Ovary (tissue), 3 donors: ENCODE measurements at regions not wholly inside any gene's neighbourhood (a gene's known extent, or its start where the extent isn't known, plus 50 kb on each side); places are given as distances from the start of the nearest gene placed in this dataset.
"Not testable (repeated sequence)": the region's sequence is repeated elsewhere in the genome, so short reads cannot be mapped to it uniquely, and the experiment has no call there.

ENCODE experiments used
- EP300 ChIP-seq: sonication (generic); formaldehyde crosslinking; IDR thresholded peaks from one replicate; pipeline ENCODE4 v1.6.1; 2017; ENCODE audit warnings: antibody characterized with exemption
- POLR2A ChIP-seq: fragments of 450-650 bp; IDR thresholded peaks from one replicate; pipeline ENCODE4 v1.6.1; 2017; ENCODE audit warnings: antibody characterized with exemption, mild to moderate bottlenecking, moderate library complexity
- TF ChIP-seq, protein P1 (sequence below), 3 donors: fragments of 450-650 bp in 2 of 3; fragments of 200-600 bp in 1 of 3; IDR thresholded peaks; one replicate each; pipeline versions ENCODE4 v1.5.1 to v1.8.0; 2016 to 2022; ENCODE audit warnings: antibody characterized with exemption in 3 of 3, mild to moderate bottlenecking in 1 of 3
- donor health status: DM: no; HTN: no; CAD: no.

DNA sequence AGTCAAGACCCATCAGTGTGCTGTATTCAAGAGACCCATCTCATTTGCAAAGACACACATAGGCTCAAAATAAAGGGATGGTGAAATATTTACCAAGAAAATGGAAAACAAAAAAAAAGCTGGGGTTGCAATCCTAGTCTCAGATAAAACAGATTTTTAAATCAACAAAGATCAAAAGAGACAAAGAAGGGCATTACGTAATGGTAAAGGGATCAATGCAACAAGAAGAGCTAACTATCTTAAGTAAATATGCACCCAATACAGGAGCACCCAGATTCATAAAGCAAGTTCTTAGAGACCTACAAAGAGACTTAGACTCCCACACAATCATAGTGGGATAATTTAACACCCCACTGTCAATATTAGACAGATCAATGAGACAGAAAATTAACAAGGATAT is 343.5 kb downstream of the IRS1 start:
- TF ChIP-seq, protein P1, sequence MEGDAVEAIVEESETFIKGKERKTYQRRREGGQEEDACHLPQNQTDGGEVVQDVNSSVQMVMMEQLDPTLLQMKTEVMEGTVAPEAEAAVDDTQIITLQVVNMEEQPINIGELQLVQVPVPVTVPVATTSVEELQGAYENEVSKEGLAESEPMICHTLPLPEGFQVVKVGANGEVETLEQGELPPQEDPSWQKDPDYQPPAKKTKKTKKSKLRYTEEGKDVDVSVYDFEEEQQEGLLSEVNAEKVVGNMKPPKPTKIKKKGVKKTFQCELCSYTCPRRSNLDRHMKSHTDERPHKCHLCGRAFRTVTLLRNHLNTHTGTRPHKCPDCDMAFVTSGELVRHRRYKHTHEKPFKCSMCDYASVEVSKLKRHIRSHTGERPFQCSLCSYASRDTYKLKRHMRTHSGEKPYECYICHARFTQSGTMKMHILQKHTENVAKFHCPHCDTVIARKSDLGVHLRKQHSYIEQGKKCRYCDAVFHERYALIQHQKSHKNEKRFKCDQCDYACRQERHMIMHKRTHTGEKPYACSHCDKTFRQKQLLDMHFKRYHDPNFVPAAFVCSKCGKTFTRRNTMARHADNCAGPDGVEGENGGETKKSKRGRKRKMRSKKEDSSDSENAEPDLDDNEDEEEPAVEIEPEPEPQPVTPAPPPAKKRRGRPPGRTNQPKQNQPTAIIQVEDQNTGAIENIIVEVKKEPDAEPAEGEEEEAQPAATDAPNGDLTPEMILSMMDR (IDR thresholded peaks at IDR 0.05): not testable (repeated sequence)
- not testable (repeated sequence) for TF ChIP-seq POLR2A, EP300
